ENCODE measurements at regions not wholly inside any gene's neighbourhood (a gene's known extent, or its start where the extent isn't known, plus 50 kb on each side); places are given as distances from the start of the nearest gene placed in this dataset.

- no peak for TF ChIP-seq CTCF (IDR thresholded peaks at IDR 0.05)
- TF ChIP-seq TCF7L2 (IDR thresholded peaks at IDR 0.05; ENCODE audit: low read depth, low read length): no peak
Measured at GRCh38 chr15:69780981-69781380, 316.7 kb downstream of the TLE3 start.
